GM18502 (cell line): ENCODE measurements at regions not wholly inside any gene's neighbourhood (a gene's known extent, or its start where the extent isn't known, plus 50 kb on each side); places are given as distances from the start of the nearest gene placed in this dataset.
"Not testable (repeated sequence)": the region's sequence is repeated elsewhere in the genome, so short reads cannot be mapped to it uniquely, and the experiment has no call there.

ENCODE experiments used
- ATAC-seq: cut with Tn5 transposase; IDR thresholded peaks from one replicate; pipeline ENCODE4 v1.9.1; 2021; ENCODE audit warnings: mild to moderate bottlenecking; ENCODE audit not compliant: unreplicated experiment, poor library complexity

GRCh38 chr6:168873278-168874190 lies 380.1 kb downstream of the THBS2 start:
- ATAC-seq = no peak

- ATAC-seq = no peak
These were observed 381.9 kb downstream of the THBS2 start for GRCh38 chr6:168871642-168872315.

- ATAC-seq = no peak
These were observed 382.7 kb downstream of the THBS2 start for GRCh38 chr6:168870982-168871381.

GRCh38 chr6:168867247-168868102 lies 386.2 kb downstream of the THBS2 start:
- ATAC-seq = no peak

GRCh38 chr6:168866534-168866933 lies 387.1 kb downstream of the THBS2 start:
- ATAC-seq = no peak

GRCh38 chr6:168865522-168865921 lies 388.1 kb downstream of the THBS2 start:
- no peak for ATAC-seq

GRCh38 chr6:168864541-168865460 lies 388.8 kb downstream of the THBS2 start:
- no peak for ATAC-seq

- ATAC-seq = no peak
These were observed 390.2 kb downstream of the THBS2 start for GRCh38 chr6:168863467-168863866.

GRCh38 chr6:168862346-168862980 lies 391.2 kb downstream of the THBS2 start:
- ATAC-seq = no peak

- no peak for ATAC-seq
These were observed 392.7 kb downstream of the THBS2 start for GRCh38 chr6:168860987-168861386.

- ATAC-seq = no peak
These were observed 393.3 kb downstream of the THBS2 start for GRCh38 chr6:168860341-168860740.

- ATAC-seq = no peak
These were observed 394.7 kb downstream of the THBS2 start for GRCh38 chr6:168858926-168859325.

GRCh38 chr6:168856914-168857313 lies 396.7 kb downstream of the THBS2 start:
- no peak for ATAC-seq

- no peak for ATAC-seq
These were observed 401.2 kb downstream of the THBS2 start for GRCh38 chr6:168852376-168852884.

GRCh38 chr6:168851460-168852375 lies 401.9 kb downstream of the THBS2 start:
- ATAC-seq = no peak

GRCh38 chr6:168850027-168850736 lies 403.5 kb downstream of the THBS2 start:
- not testable (repeated sequence) for ATAC-seq

GRCh38 chr6:168849459-168849858 lies 404.2 kb downstream of the THBS2 start:
- no peak for ATAC-seq
